ENCODE measurements at regions not wholly inside any gene's neighbourhood (a gene's known extent, or its start where the extent isn't known, plus 50 kb on each side); places are given as distances from the start of the nearest gene placed in this dataset.
A peak's percentile ranks its signal among the peaks of the same experiment; 100 is the strongest.

DNA sequence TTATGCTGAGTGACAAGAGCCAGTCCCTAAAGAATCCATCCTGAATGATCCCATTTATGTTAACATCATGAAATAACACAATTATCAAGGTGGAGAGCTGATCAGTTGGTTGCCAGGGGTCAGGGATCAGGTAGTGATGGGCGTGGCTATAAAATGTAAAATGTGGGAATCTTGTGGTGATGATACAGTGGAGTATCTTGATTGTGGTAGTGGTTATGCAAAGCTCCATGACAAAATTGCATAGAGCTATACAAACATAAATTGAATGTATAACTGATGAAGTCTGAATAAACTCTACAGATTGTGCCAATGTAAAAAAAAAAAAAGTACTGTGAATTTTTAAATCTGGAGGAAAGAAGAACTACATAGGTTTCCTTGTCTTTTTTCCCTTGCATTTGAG lies 104.6 kb upstream of the SPATA31C2 start:
- H3K36me3 ChIP-seq = no peaks in the 10 kb centered on the region
- no peak for DNase-seq (ENCODE audit: extremely low spot score)
- H3K4me3 ChIP-seq = no peak overlapping the region
- H3K9me3 ChIP-seq = no peaks in the 10 kb centered on the region
- intact Hi-C loops (cut with DNase I) = no loop called here
- WGBS = 90% methylated on average over 1 of the region's 1 CpG
- H3K4me1 ChIP-seq = peaks cover 0 to 1% (median under 1%) of the 10 kb centered on the region in 4 donors
- no peaks in the 10 kb centered on the region for H3K27me3 ChIP-seq
- TF ChIP-seq POLR2A (IDR thresholded peaks at IDR 0.05; ENCODE audit: low read depth) (no peak), POLR2AphosphoS5 (IDR thresholded peaks at IDR 0.05) (no peak)
- TF ChIP-seq, protein P1, sequence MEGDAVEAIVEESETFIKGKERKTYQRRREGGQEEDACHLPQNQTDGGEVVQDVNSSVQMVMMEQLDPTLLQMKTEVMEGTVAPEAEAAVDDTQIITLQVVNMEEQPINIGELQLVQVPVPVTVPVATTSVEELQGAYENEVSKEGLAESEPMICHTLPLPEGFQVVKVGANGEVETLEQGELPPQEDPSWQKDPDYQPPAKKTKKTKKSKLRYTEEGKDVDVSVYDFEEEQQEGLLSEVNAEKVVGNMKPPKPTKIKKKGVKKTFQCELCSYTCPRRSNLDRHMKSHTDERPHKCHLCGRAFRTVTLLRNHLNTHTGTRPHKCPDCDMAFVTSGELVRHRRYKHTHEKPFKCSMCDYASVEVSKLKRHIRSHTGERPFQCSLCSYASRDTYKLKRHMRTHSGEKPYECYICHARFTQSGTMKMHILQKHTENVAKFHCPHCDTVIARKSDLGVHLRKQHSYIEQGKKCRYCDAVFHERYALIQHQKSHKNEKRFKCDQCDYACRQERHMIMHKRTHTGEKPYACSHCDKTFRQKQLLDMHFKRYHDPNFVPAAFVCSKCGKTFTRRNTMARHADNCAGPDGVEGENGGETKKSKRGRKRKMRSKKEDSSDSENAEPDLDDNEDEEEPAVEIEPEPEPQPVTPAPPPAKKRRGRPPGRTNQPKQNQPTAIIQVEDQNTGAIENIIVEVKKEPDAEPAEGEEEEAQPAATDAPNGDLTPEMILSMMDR (IDR thresholded peaks at IDR 0.05) = no peak
- H3K27ac ChIP-seq (replicated peaks in 1 of 4) = no peak overlapping the region

DNA sequence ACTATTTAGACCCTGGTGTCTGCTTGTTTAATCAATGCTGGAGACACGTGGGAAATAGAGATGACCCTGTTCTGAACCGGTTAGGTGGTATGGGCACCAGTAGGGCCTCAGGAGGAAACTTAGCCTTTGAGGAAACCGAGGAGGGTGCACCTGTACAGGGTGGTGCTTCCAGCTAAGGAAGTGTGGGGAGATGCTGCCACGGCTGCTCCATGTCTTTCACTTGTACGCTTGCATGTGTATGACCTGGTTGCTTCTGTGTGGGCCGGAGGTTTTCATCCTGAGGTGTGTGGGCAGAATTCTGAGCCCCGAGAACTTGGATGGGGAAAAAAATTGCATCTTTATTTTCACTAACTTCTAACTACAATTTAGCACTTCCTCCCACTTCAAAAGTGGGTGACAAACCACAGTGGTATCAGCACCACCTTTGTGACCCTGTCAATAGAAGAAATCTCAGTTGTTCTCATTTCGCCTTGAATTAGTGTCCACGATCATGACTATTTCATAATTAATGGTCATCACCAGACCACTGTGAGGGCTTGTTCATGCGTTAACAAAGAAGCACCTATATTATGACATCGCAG lies 99.8 kb upstream of the SPATA31C2 start:
- Histone ChIP-seq H3K36me3 (no peaks in the 10 kb centered on the region), H3K9me3 (no peaks in the 10 kb centered on the region), H3K27ac (replicated peaks in 1 of 4) (no peak overlapping the region), H3K27me3 (no peaks in the 10 kb centered on the region), H3K4me1 (peaks cover 11 to 20% (median 17%) of the 10 kb centered on the region in 4 donors), H3K4me3 (no peak overlapping the region)
- no peak for DNase-seq (ENCODE audit: extremely low spot score)
- TF ChIP-seq POLR2AphosphoS5 (IDR thresholded peaks at IDR 0.05) = no peak
- TF ChIP-seq POLR2A (IDR thresholded peaks at IDR 0.05; ENCODE audit: low read depth) = no peak
- TF ChIP-seq, protein P1 (IDR thresholded peaks at IDR 0.05) = no peak
- TF ChIP-seq EP300 (IDR thresholded peaks at IDR 0.05) = no peak
- intact Hi-C loops (cut with DNase I) = no loop called here
- WGBS = 93% methylated on average over 10 of the region's 11 CpGs

GRCh38 chr9:88237479-88237961 lies 99.2 kb upstream of the SPATA31C2 start:
- H3K27me3 ChIP-seq = no peaks in the 10 kb centered on the region
- H3K4me1 ChIP-seq = peaks cover 11 to 20% (median 17%) of the 10 kb centered on the region in 4 donors
- H3K36me3 ChIP-seq = no peaks in the 10 kb centered on the region
- H3K4me3 ChIP-seq = no peak overlapping the region
- WGBS = 62% methylated on average over 7 of the region's 7 CpGs
- no peaks in the 10 kb centered on the region for H3K9me3 ChIP-seq
- DNase-seq (ENCODE audit: extremely low spot score) = no peak
- peak overlapping the region in 2 of 4 donors; percentile 18 to 30 for H3K27ac ChIP-seq (replicated peaks in 1 of 4)
- no peak for TF ChIP-seq POLR2AphosphoS5 (IDR thresholded peaks at IDR 0.05)
- TF ChIP-seq, protein P1 (IDR thresholded peaks at IDR 0.05) = no peak
- no peak for TF ChIP-seq POLR2A (IDR thresholded peaks at IDR 0.05; ENCODE audit: low read depth)
- no peak for TF ChIP-seq EP300 (IDR thresholded peaks at IDR 0.05)
- intact Hi-C loops (cut with DNase I) = no loop called here

GRCh38 chr9:88236511-88237478 lies 98.5 kb upstream of the SPATA31C2 start:
- H3K4me1 ChIP-seq = peaks cover 11 to 20% (median 17%) of the 10 kb centered on the region in 4 donors
- TF ChIP-seq, protein P1 (IDR thresholded peaks at IDR 0.05) = no peak
- TF ChIP-seq POLR2AphosphoS5 (IDR thresholded peaks at IDR 0.05) = no peak
- no peak for TF ChIP-seq POLR2A (IDR thresholded peaks at IDR 0.05; ENCODE audit: low read depth)
- TF ChIP-seq EP300 (IDR thresholded peaks at IDR 0.05) = no peak
- peak overlapping the region; percentile 18 to 62 (median 39) for H3K27ac ChIP-seq (replicated peaks in 1 of 4)
- no peaks in the 10 kb centered on the region for H3K36me3 ChIP-seq
- 44% methylated on average over 8 of the region's 18 CpGs for WGBS
- no peaks in the 10 kb centered on the region for H3K27me3 ChIP-seq
- no peak for DNase-seq (ENCODE audit: extremely low spot score)
- no peaks in the 10 kb centered on the region for H3K9me3 ChIP-seq
- no peak overlapping the region for H3K4me3 ChIP-seq
- intact Hi-C loops (cut with DNase I) = no loop called here
